ENCODE measurements at regions not wholly inside any gene's neighbourhood (a gene's known extent, or its start where the extent isn't known, plus 50 kb on each side); places are given as distances from the start of the nearest gene placed in this dataset.

GRCh38 chr9:116007824-116008223, 145.8 kb upstream of the PAPPA start:
- no peak for DNase-seq

- DNase-seq: no peak
These were observed 145.3 kb upstream of the PAPPA start for GRCh38 chr9:116008278-116008677.

- DNase-seq: no peak
These were observed 144.2 kb upstream of the PAPPA start for GRCh38 chr9:116009420-116009819.

- DNase-seq: no peak
These were observed 137.7 kb upstream of the PAPPA start for GRCh38 chr9:116015855-116016254.

GRCh38 chr9:116020146-116020545, 133.4 kb upstream of the PAPPA start:
- DNase-seq: no peak

GRCh38 chr9:116020801-116021200, 132.8 kb upstream of the PAPPA start:
- no peak for DNase-seq

- DNase-seq: no peak
These were observed 126.5 kb upstream of the PAPPA start for GRCh38 chr9:116027096-116027495.

- DNase-seq: no peak
These were observed 126.1 kb upstream of the PAPPA start for GRCh38 chr9:116027511-116027910.

- no peak for DNase-seq
These were observed 125.6 kb upstream of the PAPPA start for GRCh38 chr9:116027951-116028350.

GRCh38 chr9:116030517-116030916, 123.1 kb upstream of the PAPPA start:
- DNase-seq: no peak

- no peak for DNase-seq
These were observed 120.7 kb upstream of the PAPPA start for GRCh38 chr9:116032683-116033440.

- DNase-seq: no peak
These were observed 114.3 kb upstream of the PAPPA start for GRCh38 chr9:116039312-116039711.

GRCh38 chr9:116039893-116040292, 113.7 kb upstream of the PAPPA start:
- DNase-seq: no peak

- no peak for DNase-seq
These were observed 111.3 kb upstream of the PAPPA start for GRCh38 chr9:116042321-116042720.

GRCh38 chr9:116045083-116045482, 108.5 kb upstream of the PAPPA start:
- no peak for DNase-seq

- no peak for DNase-seq
These were observed 105.5 kb upstream of the PAPPA start for GRCh38 chr9:116048081-116048480.

- DNase-seq: no peak
These were observed 104.1 kb upstream of the PAPPA start for GRCh38 chr9:116049456-116049855.

- DNase-seq: no peak
These were observed 102.1 kb upstream of the PAPPA start for GRCh38 chr9:116051528-116051927.

GRCh38 chr9:116055536-116055935, 98.1 kb upstream of the PAPPA start:
- no peak for DNase-seq

GRCh38 chr9:116057371-116057770, 96.2 kb upstream of the PAPPA start:
- DNase-seq: no peak

GRCh38 chr9:116058421-116058820, 95.2 kb upstream of the PAPPA start:
- no peak for DNase-seq

GRCh38 chr9:116059466-116059865, 94.1 kb upstream of the PAPPA start:
- no peak for DNase-seq

GRCh38 chr9:116060631-116061030, 93.0 kb upstream of the PAPPA start:
- no peak for DNase-seq

- DNase-seq: no peak
These were observed 91.9 kb upstream of the PAPPA start for GRCh38 chr9:116061546-116062205.

- no peak for DNase-seq
These were observed 91.4 kb upstream of the PAPPA start for GRCh38 chr9:116062206-116062550.
